ENCODE measurements at regions not wholly inside any gene's neighbourhood (a gene's known extent, or its start where the extent isn't known, plus 50 kb on each side); places are given as distances from the start of the nearest gene placed in this dataset.

DNA sequence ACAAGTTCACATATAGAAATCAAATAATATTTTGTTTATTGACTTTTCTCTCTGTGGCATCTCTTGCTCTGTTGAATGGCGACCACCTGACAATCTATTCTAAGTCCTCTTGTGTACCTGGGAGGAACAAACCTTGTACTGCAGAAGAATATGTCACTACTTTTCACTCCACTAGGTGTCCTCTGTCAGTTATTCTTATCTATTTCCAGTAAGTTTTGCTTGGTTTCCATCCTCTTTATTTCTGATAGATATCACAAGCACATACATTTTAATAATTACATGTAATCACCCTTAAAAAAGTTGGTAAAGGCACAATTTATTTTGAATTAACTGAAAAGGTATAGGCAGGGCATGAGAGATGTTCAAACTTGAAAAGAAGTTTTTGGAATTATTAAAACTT, 238.4 kb downstream of the SNCA start:
- DNase-seq, result peak; percentile 3

DNA sequence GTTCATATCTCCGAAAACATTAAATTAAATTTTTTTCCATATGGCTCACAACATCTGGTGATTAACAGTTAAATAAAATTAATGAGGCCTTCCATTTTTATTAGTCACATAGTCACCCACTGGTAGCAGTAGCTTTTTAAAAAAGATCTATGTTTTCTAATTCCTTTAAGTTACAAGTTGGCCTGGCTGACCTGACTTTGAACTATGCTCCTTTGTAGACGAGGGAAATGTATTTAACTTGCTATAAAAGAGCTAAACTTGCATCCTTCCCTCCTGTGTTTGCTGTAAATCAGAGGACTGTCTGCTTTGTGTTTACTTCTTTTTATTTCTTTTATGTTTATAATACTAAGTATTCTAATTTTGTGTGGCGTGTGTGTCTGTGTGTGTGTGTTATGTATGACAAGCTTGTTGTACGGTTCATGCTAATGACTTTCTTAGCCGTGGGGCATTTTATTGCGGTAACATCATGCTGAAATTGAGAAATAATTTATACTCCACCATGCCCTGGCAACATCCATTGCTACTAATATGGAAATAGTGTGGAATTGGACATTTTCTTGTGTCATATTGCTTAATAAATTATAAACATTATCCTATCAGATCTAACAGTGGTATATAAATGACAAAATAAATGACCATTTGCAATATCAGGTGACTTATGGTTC, 241.7 kb downstream of the SNCA start:
- no peak for DNase-seq

DNA sequence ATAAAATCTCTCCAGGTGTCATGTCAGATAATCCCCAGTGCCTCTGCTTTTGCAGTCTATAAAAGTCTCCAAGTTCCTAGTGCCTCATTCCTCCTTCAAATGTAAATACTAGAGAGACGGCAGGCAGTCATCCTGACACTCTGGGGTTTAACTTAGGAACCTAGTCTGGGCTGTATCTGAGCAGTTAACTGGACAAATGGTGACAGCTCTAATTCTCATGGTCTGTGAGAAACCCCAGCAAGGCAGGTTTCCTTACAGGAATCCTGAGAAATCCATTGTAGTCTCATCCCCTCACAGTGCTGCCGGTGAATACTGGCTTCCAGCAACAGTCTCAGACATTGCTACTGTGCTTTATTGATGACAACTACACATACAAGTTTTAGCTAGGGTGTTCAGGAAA, 246.8 kb downstream of the SNCA start:
- no peak for DNase-seq

DNA sequence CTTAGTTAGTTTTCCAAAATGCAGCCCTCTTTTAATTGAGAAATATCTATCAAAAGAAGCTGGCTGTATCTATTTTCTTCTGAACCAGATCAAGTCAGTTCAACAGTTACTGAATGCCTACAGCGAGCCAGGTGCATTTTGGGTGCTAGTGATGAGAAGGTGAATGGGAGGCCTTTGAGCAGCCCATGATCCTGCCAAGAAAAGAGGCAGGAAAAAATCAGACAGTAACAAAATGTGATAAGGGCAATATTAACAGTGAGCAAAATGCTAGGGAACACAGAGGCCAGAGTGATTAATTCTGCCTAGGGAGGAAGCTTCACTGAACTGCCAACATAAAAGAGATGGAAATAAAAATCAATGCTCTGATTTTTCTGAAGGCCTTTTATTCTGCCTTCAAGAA, 248.5 kb downstream of the SNCA start:
- no peak for DNase-seq

DNA sequence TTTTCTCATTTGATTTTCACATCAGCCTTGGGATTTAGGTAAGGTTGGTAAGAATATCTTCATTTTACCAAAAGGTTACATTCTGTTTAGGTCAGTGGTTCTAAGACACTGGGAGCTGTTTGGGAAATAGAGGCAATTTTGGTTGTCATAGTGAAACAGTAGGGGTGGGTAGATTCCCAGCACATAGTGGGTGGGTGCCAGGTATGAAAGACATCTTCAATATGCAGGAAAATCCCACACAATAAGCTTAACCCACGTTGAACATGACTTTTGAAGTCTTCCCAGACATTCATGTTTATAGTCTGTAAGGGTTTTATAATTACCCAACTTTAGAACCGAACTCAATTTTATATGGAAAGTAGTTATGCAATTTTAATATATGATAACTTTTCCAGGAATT, 249.6 kb downstream of the SNCA start:
- DNase-seq, result no peak

DNA sequence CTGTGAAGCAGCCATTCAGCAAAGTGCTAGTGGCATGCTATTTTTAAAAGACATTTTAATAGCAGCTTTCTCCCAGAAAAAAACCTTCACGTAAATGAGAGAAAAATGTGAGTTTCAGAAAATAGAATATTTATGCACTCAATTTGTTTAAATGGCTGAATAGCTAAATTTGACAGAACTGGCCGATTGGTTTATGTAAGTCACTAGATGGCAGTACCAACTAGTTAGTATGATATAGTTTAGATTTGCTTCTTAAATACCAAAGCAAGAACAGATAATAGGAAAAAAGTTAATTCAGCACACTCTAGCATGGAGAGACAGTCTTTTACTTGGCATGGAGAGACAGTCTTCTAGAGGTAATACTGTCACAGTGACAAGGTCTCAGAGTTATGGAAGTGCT, 250.1 kb downstream of the SNCA start:
- DNase-seq, result peak; percentile 2

DNA sequence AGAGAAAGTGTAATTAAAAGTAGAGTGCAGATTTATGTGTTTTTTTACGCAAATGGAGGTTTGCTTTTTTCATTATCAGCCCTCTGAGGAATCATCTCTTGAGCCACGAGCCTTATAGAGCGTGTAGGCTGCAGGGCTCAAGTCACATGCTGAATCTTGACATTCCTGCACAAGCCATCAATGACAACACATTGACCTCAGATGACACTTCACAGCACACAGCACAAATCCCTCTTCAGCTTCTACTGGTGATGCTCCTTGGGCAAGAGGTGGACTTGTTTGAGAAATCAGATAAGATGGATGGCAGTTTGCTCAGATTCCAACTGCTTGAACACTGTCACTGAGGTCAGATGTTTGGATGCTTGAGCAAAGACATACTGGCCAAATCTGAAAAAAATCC, 250.6 kb downstream of the SNCA start:
- DNase-seq, result peak; percentile 55

DNA sequence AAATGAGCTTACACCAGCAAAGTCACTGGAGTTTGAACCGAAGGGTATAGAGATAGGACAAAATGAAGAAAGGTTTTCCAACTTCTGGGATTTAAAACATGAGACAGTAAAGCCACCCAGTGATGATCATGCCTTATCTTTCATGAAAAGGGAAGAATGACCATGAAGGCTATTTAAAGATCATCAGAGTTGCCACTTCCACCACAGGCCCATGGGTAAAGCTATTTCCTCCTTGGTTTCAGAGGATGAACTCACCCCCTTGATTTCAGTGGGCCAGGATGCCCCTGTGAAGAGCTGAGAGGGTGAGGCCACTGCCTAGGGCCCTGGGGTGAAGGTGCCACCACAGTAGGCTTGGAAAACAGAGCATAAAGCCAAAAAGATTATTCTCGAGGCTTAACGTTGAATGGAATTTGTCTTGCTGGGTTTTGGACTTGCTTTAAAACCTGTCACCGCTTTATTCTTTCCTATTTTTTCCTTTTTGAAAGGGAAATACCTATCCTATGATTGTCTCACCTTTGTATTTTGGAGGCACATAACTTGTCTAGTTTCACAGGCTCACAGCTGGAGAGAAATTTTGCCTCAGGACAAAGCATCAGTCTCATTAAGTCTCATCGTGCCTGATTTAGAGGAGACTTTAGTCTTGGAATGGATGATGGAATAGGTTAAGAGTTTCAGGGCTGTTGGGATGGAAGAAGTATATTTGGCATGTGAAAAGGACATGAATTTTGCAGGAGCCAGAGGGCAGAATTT, 254.0 kb downstream of the SNCA start:
- peak; percentile 12 for DNase-seq

DNA sequence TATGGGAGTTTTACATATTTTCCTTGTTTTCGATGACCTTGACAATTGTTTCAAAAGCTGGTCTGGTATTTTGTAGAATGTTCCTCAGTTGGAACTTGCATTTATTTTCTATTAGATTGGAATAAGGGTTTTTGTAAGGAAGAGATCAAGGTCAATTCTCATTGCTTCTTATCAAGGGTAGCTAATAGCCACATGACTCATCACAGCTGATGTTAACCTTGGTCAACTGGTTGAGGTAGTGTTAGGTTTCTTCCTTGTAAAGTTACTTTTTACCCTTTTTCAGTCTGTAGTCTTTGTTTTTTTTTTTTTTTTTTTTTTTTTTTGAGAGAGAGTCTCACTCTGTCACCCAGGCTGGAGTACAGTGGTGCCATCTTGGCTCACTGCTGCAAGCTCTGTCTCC, 257.2 kb downstream of the SNCA start:
- no peak for DNase-seq

DNA sequence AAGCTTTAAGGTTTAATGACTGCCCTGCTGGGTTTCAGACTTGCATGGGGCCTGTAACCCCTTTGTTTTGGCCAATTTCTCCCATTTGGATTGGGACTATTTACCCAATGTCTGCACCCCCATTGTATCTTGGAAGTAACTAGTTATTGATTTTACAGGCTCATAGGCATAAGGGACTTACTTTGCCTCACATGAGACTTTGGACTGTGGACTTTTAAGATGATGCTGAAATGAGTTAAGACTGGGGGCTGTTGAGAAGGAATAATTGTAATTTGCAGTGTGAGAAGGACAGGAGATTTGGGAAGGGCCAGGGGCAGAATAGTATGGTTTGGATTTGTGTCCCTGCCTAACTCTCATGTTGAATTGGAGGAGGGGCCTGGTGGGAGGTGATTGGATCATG, 260.7 kb downstream of the SNCA start:
- no peak for DNase-seq

DNA sequence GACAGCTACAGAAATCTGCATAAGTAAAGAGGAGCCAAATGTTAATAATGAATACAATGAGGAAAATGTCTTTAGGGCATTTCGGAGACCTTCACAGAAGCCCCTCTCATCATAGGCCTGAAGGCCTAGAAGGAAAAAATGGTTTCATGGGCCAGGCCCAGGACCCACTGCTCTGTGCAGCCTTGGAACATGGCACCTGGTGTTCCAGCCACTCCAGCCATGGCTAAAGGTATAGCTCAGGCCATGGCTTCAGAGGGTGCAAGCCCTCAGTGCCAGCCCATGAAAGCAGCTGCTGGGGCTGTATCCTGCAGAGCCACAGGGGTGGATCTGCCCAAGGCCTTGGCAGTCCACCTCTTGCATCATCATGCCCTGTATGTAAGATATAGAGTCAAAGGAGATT, 261.1 kb downstream of the SNCA start:
- no peak for DNase-seq

DNA sequence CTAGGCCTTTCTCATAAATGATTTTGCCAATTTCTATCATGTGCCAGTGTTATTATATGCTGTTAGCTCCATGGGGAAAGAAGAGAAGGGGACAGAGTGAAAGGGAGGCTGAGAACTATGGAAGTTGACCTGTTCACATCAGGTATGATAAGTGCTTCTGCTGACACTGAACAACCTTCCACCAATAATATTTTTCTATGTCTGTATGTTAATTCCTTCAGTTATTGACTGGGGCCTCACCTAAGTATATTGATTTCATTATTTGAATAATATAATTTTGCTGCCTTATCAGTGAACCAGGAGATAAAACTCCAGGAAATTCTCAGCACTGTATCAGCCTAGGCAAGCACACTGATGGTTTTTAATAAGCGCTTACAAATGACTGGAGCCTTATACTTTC, 262.8 kb downstream of the SNCA start:
- DNase-seq, result no peak

DNA sequence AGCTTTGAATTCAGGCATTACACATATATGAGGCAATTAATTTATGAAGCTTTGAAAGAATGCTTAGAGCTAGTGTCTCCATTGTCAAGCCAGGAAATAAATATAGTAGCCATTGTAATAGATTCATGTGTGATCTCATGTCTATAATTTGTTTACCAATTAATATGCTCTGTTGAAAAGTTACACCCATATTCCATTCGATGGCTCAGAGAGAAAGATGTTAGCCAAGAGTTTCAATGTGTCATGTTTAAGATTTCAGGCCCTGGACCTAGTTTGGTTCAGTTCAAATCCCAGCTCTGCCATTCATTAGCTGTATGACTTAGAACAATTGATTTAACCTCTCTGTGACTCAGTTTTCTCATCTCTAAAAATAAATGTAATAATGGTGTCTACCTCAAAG, 263.3 kb downstream of the SNCA start:
- no peak for DNase-seq

DNA sequence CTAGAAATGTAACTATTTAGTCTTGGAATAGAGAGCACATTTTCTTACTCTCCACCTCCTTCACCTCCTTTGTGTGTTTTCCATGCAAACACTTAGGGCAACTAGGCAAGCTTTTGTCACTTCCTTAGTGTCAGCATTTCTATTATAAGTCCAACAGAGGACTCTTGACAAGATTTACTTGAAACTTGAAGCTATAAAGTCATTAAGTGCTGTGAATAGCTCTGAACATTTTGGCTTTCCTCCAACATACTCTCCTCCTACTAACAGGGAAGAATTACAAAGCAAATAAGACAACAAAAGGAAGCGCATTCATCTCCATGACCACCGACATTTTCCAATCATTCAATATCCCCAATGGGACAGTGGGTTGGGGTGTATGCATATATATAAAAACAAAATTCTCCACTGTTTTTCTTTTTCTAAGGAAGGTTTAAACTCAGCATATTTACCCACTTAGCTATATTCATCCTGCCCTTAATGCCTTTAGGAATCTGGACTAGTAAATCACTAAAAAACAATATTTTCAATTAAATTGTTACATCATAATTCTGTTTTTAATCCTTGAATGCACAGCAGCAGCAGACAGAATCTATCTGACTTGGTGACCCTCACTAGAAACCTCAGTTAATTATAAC, 264.6 kb downstream of the SNCA start:
- no peak for DNase-seq

DNA sequence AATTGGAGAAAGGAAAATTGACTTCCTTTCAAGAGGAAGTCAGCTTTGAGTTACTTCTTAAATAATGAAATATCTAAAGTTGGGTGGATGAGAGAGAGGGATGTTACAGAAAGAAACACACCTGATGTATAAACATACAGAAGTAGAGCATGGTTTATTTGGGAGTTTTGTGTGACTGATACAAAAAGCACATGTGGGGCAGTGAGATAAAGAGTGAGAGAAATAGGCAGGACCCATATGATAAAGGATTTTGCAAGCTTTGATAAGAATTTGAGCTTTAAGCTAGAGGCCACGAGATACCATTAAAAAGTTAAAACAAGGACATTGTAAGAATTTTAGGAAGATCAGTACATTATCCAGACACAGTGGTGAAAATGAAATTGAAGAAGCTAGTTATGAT, 263.3 kb upstream of the GPRIN3 start:
- no peak for DNase-seq

DNA sequence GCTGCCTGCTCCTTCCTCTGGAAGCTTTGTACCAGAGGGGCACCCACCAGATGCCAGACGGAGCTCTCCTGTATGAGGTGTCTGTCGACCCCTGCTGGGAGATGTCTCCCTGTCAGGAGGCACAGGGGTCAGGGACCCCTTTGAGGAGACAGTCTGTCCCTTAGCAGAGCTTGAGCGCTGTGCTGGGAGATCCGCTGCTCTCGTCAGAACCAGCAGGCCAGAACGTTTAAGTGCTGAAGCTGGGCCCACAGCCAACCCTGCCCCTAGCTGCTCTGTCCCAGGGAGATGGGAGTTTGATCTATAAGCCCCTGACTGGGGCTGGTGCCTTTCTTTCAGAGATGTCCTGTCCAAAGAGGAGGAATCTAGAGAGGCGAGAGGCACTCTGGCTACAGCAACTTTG, 260.3 kb upstream of the GPRIN3 start:
- DNase-seq, result no peak

DNA sequence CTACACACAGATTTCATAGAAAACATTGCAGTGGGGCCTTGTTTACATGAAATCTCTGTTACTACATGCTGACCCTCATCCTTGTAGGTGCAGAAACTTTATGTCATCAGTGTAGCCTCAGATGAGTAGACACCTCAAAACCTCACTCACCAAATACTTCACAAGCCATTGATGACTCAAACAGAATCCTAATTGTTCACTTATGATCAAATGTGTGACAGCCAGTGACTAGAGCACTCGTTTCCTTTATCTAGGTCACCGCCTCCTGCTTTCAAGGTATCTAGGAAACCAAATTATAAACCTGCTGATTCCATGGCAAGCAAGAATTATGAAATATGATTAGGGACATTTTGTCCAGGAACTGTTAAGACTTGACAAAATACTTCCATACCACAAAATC, 255.8 kb upstream of the GPRIN3 start:
- DNase-seq, result no peak

DNA sequence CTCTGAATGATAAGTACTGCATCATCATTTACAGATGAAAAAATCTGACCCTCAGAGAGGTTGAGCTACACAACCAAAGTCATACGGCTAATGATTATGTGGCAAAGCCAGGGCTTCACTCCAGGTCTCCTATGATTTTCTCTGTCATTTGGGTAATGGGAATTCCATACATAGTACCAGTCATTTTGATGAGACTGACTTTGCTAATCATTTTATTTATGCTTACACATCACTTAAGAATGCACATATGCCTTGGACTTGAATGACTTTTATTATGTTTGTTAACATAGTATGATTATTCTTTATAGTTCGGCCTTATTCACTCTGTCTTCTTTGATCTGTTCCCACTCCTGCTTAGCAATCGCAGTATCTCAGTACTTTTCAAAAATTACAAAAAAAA, 255.1 kb upstream of the GPRIN3 start:
- DNase-seq, result no peak

DNA sequence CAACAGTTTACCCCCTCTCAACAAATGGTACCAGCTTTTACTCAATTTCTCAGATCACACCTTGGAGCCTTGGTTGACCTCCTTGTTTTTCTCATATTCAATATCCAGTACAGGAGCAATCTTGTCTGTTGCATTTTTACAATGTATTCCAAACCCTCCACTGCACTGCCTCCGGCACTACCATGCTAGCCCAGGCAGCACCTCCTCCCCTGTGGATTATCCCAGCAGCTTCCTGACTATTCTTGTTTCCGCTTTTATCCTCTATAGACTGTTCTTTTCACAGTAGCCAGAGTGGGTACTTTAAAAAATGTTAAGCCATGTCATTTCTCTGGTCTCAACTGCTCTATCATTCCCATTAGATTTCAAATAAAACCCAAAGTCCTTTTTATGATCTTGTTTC, 253.4 kb upstream of the GPRIN3 start:
- no peak for DNase-seq

DNA sequence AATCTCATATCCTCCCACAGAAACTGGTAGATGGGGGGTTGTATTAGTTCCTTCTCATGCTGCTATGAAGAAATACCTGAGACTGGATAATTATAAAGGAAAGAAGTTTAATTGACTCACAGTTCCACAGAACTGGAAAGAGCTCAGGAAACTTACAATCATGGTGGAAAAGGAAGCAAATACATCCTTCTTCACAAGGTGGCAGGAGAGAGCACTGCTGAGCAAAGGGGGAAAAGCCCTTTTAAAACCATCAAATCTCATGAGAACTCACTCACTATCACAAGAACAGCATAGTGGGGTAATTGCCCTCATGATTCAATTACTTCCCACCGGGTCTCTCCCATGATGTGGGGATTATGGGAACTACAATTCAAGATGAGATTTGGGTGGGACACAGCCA, 250.5 kb upstream of the GPRIN3 start:
- peak; percentile 33 for DNase-seq

DNA sequence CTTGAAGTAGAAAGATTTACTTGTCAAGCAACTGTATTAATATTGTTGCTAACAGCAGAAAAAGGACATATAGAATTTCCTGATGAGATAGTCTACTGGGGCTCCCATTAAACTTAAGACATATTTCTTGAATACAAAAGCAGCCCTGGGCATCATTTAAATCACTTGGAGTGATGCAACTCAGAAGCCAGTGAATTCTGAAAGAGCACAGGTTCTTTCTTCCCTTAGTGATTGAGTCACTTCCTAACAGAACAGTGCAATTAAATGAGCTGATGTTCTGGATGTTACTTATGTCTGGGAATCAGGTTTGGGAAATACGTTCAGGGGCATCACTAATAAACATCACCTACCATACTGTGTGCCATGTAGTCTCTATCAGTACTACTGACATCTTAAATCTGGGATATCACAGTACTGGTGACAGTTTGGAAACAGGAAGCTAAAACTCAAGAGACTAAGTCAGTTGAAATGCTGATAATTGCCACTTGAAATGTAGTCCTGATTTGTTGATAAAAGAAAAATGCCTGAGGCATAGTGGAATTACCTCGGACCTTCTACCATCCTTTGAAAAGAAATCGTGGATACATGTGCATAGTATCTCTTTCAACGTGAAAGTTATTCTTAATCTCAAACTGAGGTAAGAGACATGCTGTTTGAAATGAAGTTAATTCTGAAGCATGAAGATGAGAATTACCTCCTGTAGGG, 249.2 kb upstream of the GPRIN3 start:
- DNase-seq, result no peak

DNA sequence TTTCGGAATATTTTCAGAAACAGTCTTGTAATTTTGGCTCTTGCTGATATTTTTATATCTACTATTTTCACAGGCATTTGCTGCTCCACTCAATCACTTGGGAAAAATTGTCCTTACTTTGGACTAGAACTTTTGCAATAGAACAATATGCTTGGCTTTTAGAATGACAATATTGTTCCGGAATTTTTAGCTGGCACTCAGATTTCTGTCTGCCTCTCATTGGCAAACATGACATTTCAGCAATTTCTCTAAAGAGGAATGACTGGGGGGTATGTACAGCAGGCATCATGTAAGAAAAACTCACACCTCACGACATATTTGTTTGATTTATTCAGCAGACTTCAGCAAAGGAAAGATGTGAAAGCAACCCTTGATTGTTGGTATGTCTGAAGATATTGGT, 243.6 kb upstream of the GPRIN3 start:
- DNase-seq, result no peak

DNA sequence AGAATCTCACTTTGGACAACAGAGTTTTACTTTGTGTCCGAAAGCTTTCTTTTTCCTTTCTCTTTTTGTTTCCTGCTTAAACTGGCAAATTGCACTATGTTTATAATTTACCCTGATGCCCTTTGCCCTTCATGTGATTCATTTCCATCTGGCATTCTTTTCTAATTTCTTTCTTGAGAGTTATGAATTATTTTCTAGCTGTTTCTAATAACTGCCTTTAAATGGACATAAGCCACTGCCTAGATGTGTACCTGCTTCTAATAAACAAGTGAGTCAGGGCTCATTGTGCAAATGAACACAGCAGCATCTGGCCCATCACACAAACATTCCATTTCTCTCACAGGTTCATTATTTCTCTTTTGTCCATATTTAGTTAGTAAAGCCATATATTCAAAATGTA, 242.3 kb upstream of the GPRIN3 start:
- no peak for DNase-seq

DNA sequence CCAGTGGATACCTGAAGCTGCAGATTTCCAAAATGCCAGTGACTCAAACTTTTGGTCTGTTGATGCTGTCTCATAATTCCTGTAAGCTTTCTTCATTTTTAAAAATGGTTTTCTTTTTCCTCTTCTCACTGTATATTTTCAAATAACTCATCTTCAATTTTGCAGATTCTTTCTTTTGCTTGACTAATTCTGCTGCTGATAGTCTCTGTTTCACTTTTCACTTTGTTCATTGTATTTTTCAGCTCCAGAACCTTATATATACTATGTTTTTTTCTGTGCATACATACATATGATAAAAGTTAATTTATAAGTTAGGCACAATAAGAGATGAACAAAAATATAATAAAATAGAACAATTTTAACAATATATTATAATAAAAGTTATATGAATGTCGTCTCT, 237.7 kb upstream of the GPRIN3 start:
- no peak for DNase-seq

All from suppressor macrophage treated with lipopolysaccharide for 4 hours (primary cell).